Heart left ventricle (tissue), 13 donors: ENCODE measurements at regions not wholly inside any gene's neighbourhood (a gene's known extent, or its start where the extent isn't known, plus 50 kb on each side); places are given as distances from the start of the nearest gene placed in this dataset.

Experiments
- CTCF ChIP-seq, 12 donors: fragments of 200-600 bp; sonication (generic) in 4 of 12; IDR thresholded peaks; one replicate each; pipeline versions ENCODE4 v1.5.0 to v1.8.0; 2018 to 2022; ENCODE audit warnings: antibody characterized with exemption in 12 of 12, mild to moderate bottlenecking in 5 of 12
- POLR2A ChIP-seq, 2 donors: fragments of 450-650 bp; IDR thresholded peaks; one replicate each; pipeline ENCODE4 v1.6.1; 2017; ENCODE audit warnings: antibody characterized with exemption in 2 of 2, mild to moderate bottlenecking in 2 of 2, moderate library complexity in 2 of 2
- donor health status: ischemic (EF 13 %, LVEDD 7.1; RV severe dilation, severe dysfunction).
- donor health status: DM: no; HTN: yes; CAD: no.
- donor health status: DM: no; HTN: no; CAD: no.
- donor health status: ischemic (EF 25% LVEDD 6.9; RV normal size, moderate dysfunction).
- donor health status: ischemic (EF 25% LVEDD 5.7; RV mildly dilated, moderate dysfunction).
- donor health status: ischemic (EF 35%, LVEDD 5.7; RV mildly dilated, moderate dysfunction).
- donor health status: nonischemic (EF 11% LVEDD 7.7; RV severe dilation, severe dysfunction).
- donor health status: DM: yes; HTN: yes; CAD: no.
- donor health status: PGD.
- donor health status: ischemic (EF 29% LVEDD 5.4; RV normal size, mild dysfunction).
- donor health status: nonischemic (EF 23%, LVEDD 6.1; RV moderate dilation, normal function).

- TF ChIP-seq CTCF (IDR thresholded peaks at IDR 0.05) (no peak), POLR2A (IDR thresholded peaks at IDR 0.05) (no peak)
These were observed 60.2 kb upstream of the TMEM244 start for GRCh38 chr6:129921169-129921817.
